Transverse colon (tissue), 4 donors: ENCODE measurements at regions not wholly inside any gene's neighbourhood (a gene's known extent, or its start where the extent isn't known, plus 50 kb on each side); places are given as distances from the start of the nearest gene placed in this dataset.

ENCODE experiments used
- DNase-seq: peaks from one replicate; pipeline ENCODE4 v3.0.0-alpha.2; 2019
- H3K27ac ChIP-seq, 4 donors: fragments of 200-600 bp; sonication (generic); 2 replicates each; pipeline ENCODE4 v1.5.1; 2016 to 2018; ENCODE audit warnings: inconsistent platforms in 4 of 4
- H3K27me3 ChIP-seq: fragments of 200-600 bp; sonication (generic); 2 replicates; pipeline ENCODE4 v1.5.1; 2017; ENCODE audit warnings: inconsistent platforms
- H3K36me3 ChIP-seq, 4 donors: fragments of 200-600 bp; sonication (generic); 2 replicates each; pipeline ENCODE4 v1.5.1; 2017 to 2019; ENCODE audit warnings: inconsistent platforms in 4 of 4
- H3K4me1 ChIP-seq, 4 donors: fragments of 200-600 bp; sonication (generic); 2 replicates each; pipeline ENCODE4 v1.5.1; 2017 to 2020; ENCODE audit warnings: inconsistent platforms in 4 of 4
- H3K4me3 ChIP-seq, 4 donors: fragments of 200-600 bp; sonication (generic); 1 replicate in 1 of 4; 2 replicates in 3 of 4; pipeline versions ENCODE4 v1.5.1 to v1.6.1; 2017 to 2019; ENCODE audit warnings: inconsistent platforms in 4 of 4
- H3K9me3 ChIP-seq, 2 donors: fragments of 200-600 bp; sonication (generic); 2 replicates each; pipeline ENCODE4 v1.5.1; 2017 to 2019; ENCODE audit warnings: inconsistent platforms in 2 of 2
- EP300 ChIP-seq: sonication (generic); formaldehyde crosslinking; IDR thresholded peaks from one replicate; pipeline ENCODE4 v1.6.1; 2017; ENCODE audit warnings: antibody characterized with exemption, low read depth
- POLR2A ChIP-seq: fragments of 450-650 bp; IDR thresholded peaks from one replicate; pipeline ENCODE4 v1.6.1; 2016; ENCODE audit warnings: antibody characterized with exemption, mild to moderate bottlenecking, moderate library complexity
- POLR2AphosphoS5 ChIP-seq, 3 donors: sonication (generic); formaldehyde crosslinking; IDR thresholded peaks; one replicate each; pipeline ENCODE4 v1.6.1; 2016; ENCODE audit warnings: antibody characterized with exemption in 3 of 3
- WGBS, 2 donors: methylation state at CpG; one replicate each; pipeline ENCODE4 v1.1.5; 2018; ENCODE audit warnings: low coverage in 1 of 2; 5-methylcytosine and 5-hydroxymethylcytosine counted together
- in situ Hi-C, 4 donors: fragments of 200-750 bp; cut with MboI; loops; one replicate each; pipeline versions ENCODE4 v1.15.0 to v1.15.1; 2017; ENCODE audit warnings: low sequenced_read_pairs in 3 of 4, low pct_ligation_motif_present in 1 of 4, low pct_unique_long_range_greater_than_20kb in 1 of 4
- intact Hi-C: fragments of 100-400 bp; cut with DNase I; formaldehyde crosslinking; loops from one replicate; pipeline ENCODE4 v1.15.1; 2023; ENCODE audit warnings: low total_unique reads
- TF ChIP-seq, protein P1 (sequence below), 5 experiments: fragments of 200-600 bp in 3 of 5; fragments of 450-650 bp in 2 of 5; sonication (generic) in 3 of 5; IDR thresholded peaks; 1 replicate in 2 of 5; 2 replicates in 3 of 5; pipeline ENCODE4 v1.5.1; 2016 to 2017; ENCODE audit warnings: antibody characterized with exemption in 5 of 5, inconsistent platforms in 3 of 5, mild to moderate bottlenecking in 2 of 5, moderate library complexity in 1 of 5

- no peak overlapping the region for H3K4me3 ChIP-seq
- no peak for DNase-seq
- no peaks in the 10 kb centered on the region for H3K9me3 ChIP-seq
- H3K36me3 ChIP-seq = no peaks in the 10 kb centered on the region
- in situ Hi-C loops (no loop called here), intact Hi-C loops (no loop called here)
- WGBS, 2 donors = 82 to 86% methylated on average over 4 to 9 of the region's 9 CpGs
- no peak overlapping the region for H3K27ac ChIP-seq
- H3K27me3 ChIP-seq = no peaks in the 10 kb centered on the region
- TF ChIP-seq, protein P1, sequence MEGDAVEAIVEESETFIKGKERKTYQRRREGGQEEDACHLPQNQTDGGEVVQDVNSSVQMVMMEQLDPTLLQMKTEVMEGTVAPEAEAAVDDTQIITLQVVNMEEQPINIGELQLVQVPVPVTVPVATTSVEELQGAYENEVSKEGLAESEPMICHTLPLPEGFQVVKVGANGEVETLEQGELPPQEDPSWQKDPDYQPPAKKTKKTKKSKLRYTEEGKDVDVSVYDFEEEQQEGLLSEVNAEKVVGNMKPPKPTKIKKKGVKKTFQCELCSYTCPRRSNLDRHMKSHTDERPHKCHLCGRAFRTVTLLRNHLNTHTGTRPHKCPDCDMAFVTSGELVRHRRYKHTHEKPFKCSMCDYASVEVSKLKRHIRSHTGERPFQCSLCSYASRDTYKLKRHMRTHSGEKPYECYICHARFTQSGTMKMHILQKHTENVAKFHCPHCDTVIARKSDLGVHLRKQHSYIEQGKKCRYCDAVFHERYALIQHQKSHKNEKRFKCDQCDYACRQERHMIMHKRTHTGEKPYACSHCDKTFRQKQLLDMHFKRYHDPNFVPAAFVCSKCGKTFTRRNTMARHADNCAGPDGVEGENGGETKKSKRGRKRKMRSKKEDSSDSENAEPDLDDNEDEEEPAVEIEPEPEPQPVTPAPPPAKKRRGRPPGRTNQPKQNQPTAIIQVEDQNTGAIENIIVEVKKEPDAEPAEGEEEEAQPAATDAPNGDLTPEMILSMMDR (IDR thresholded peaks at IDR 0.05) = no peak
- no peak for TF ChIP-seq POLR2A
- no peak for TF ChIP-seq POLR2AphosphoS5 (IDR thresholded peaks at IDR 0.05)
- TF ChIP-seq EP300 = no peak
- H3K4me1 ChIP-seq = no peaks in the 10 kb centered on the region
Observed at GRCh38 chr22:17307566-17307965, 61.7 kb upstream of the CECR2 start.

- DNase-seq = no peak
- Histone ChIP-seq H3K4me1 (no peaks in the 10 kb centered on the region), H3K36me3 (no peaks in the 10 kb centered on the region), H3K9me3 (no peaks in the 10 kb centered on the region), H3K27me3 (no peaks in the 10 kb centered on the region), H3K4me3 (no peak overlapping the region), H3K27ac (no peak overlapping the region)
- in situ Hi-C loops = no loop called here
- intact Hi-C loops = no loop called here
- WGBS, 2 donors = 92 to 100% methylated on average over 3 to 5 of the region's 5 CpGs
- TF ChIP-seq POLR2A = no peak
- TF ChIP-seq, protein P1 (IDR thresholded peaks at IDR 0.05) = no peak
- TF ChIP-seq EP300 = no peak
- no peak for TF ChIP-seq POLR2AphosphoS5 (IDR thresholded peaks at IDR 0.05)
Observed at GRCh38 chr22:17305076-17305475, 64.2 kb upstream of the CECR2 start.

- intact Hi-C loops (no loop called here), in situ Hi-C loops (no loop called here)
- peak; percentile 21 for DNase-seq
- whole genome bisulfite sequencing, 2 donors = 77% methylated on average over 21 of the region's 21 CpGs; no CpG with 5 or more reads in 1 of the 2 donors
- no peak for TF ChIP-seq POLR2AphosphoS5 (IDR thresholded peaks at IDR 0.05)
- no peak for TF ChIP-seq EP300
- no peak for TF ChIP-seq POLR2A
- TF ChIP-seq, protein P1 (IDR thresholded peaks at IDR 0.05) = no peak
- Histone ChIP-seq H3K27me3 (no peaks in the 10 kb centered on the region), H3K9me3 (no peaks in the 10 kb centered on the region), H3K4me1 (no peaks in the 10 kb centered on the region), H3K36me3 (no peaks in the 10 kb centered on the region), H3K27ac (no peak overlapping the region), H3K4me3 (no peak overlapping the region)
Observed at GRCh38 chr22:17303840-17304779, 65.2 kb upstream of the CECR2 start.

DNA sequence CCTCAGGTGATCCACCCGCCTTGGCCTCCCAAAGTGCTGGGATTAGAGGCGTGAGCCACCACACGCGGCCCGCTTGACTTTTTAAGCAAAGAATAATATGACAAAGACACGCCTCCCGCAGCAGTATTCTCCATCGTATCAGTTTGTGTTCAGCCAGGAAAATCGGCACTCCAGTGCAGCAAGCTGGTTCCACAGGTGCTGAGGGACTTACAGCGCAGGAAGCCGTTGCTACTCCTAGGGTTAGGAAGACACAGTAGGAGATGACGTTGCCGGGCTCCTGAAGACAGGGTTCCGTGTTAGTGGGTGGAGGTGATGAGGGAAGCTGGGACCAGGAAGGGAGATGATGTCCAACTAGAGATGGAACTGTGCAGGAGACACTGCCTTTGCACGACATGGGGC is 65.8 kb upstream of the CECR2 start:
- 90 to 94% methylated on average over 7 to 15 of the region's 15 CpGs for WGBS, 2 donors
- no peak overlapping the region for H3K4me3 ChIP-seq

More for the DNA sequence above, 65.8 kb upstream of the CECR2 start:
- Histone ChIP-seq H3K36me3 (no peaks in the 10 kb centered on the region), H3K4me1 (no peaks in the 10 kb centered on the region), H3K27me3 (no peaks in the 10 kb centered on the region), H3K9me3 (no peaks in the 10 kb centered on the region), H3K27ac (no peak overlapping the region)
- intact Hi-C loops (no loop called here), in situ Hi-C loops (no loop called here)
- no peak for DNase-seq
- TF ChIP-seq POLR2A (no peak), EP300 (no peak), POLR2AphosphoS5 (IDR thresholded peaks at IDR 0.05) (no peak)
- TF ChIP-seq, protein P1 (IDR thresholded peaks at IDR 0.05) = no peak
